Spinal cord (tissue), 9 donors: ENCODE measurements at regions not wholly inside any gene's neighbourhood (a gene's known extent, or its start where the extent isn't known, plus 50 kb on each side); places are given as distances from the start of the nearest gene placed in this dataset.

Experiments
- DNase-seq, 6 donors: peaks; one replicate each; pipeline versions ENCODE4 v3.0.0 to v3.0.0-alpha.2; 2013 to 2015; ENCODE audit warnings: low spot score in 6 of 6, low read depth in 4 of 6
- H3K27ac ChIP-seq: one replicate; pipeline ENCODE4 v1.5.1; 2013; ENCODE audit warnings: low read depth, low read length, control low read depth
- H3K27me3 ChIP-seq: one replicate; pipeline ENCODE4 v1.6.1; 2013; ENCODE audit warnings: low read length; ENCODE audit not compliant: control insufficient read depth, insufficient read depth
- H3K36me3 ChIP-seq: one replicate; pipeline ENCODE4 v1.6.1; 2013; ENCODE audit warnings: low read length; ENCODE audit not compliant: control insufficient read depth, insufficient read depth
- H3K4me1 ChIP-seq: one replicate; pipeline ENCODE4 v1.6.1; 2013; ENCODE audit warnings: low read length; ENCODE audit not compliant: control insufficient read depth, insufficient read depth
- H3K4me3 ChIP-seq: one replicate; pipeline ENCODE4 v1.5.1; 2013; ENCODE audit warnings: low read depth, low read length, control low read depth
- H3K9me3 ChIP-seq: one replicate; pipeline ENCODE4 v1.6.1; 2013; ENCODE audit warnings: low read length; ENCODE audit not compliant: control insufficient read depth, insufficient read depth
- WGBS: methylation state at CpG from one replicate; pipeline ENCODE4 v1.1.5; 2013; ENCODE audit warnings: missing lambda C conversion rate; ENCODE audit not compliant: insufficient coverage; 5-methylcytosine and 5-hydroxymethylcytosine counted together
- donor health status: healthy.

- Histone ChIP-seq H3K9me3 (no peaks in the 10 kb centered on the region), H3K4me3 (no peak overlapping the region), H3K36me3 (no peaks in the 10 kb centered on the region), H3K27me3 (peaks cover 14% of the 10 kb centered on the region), H3K4me1 (peaks cover 11% of the 10 kb centered on the region), H3K27ac (no peak overlapping the region)
- 85% methylated on average over 5 of the region's 5 CpGs for WGBS
- DNase-seq, result no peak
Measured at GRCh38 chr14:104328607-104329006, 190.2 kb downstream of the KIF26A start.

GRCh38 chr14:104329793-104330192 is 191.4 kb downstream of the KIF26A start:
- no peaks in the 10 kb centered on the region for H3K36me3 ChIP-seq
- no peak overlapping the region for H3K27ac ChIP-seq
- no peak for DNase-seq
- no CpG with 5 or more reads among the region's 1 CpG for WGBS
- H3K9me3 ChIP-seq, result no peaks in the 10 kb centered on the region
- H3K4me1 ChIP-seq, result peaks cover 19% of the 10 kb centered on the region
- peaks cover 21% of the 10 kb centered on the region for H3K27me3 ChIP-seq
- no peak overlapping the region for H3K4me3 ChIP-seq

- no peak for DNase-seq
- Histone ChIP-seq H3K4me3 (no peak overlapping the region), H3K4me1 (peaks cover 25% of the 10 kb centered on the region), H3K36me3 (no peaks in the 10 kb centered on the region), H3K27ac (no peak overlapping the region), H3K27me3 (peaks cover 26% of the 10 kb centered on the region), H3K9me3 (no peaks in the 10 kb centered on the region)
- WGBS, result 90% methylated on average over 20 of the region's 20 CpGs
Measured at GRCh38 chr14:104331871-104332605, 193.7 kb downstream of the KIF26A start.

DNA sequence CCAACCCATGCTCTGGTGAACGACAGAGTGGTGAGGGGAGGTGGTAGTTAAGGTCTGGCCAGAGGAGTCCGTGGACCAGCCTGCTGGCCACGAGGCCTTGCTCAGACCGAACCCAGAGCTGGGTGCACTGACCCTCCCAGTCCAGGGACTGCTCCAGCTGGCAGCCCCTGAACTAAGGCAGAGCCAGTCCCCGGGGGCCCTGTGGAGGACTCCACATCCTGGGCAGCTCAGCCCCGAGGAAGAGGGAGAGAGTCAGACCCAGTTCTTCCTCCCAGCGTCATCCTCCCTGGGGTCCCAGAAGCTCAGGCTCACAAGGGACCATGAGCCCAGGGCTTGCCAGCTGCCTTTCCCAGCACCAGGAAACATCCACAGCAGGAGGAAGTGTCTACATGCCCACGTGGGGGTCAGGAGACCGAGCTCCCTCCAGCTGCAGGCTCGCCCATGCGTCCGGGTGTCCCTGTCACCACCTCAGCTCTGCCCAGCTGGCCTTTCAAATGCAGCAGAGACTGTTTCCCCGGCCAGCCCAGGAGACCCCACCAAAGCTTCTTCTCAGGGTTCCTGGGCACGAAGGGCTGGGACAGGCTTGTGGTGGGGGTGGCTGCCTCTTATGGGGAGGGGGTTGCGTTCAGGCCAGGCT is 194.4 kb downstream of the KIF26A start:
- no peak overlapping the region for H3K4me3 ChIP-seq
- peaks cover 30% of the 10 kb centered on the region for H3K27me3 ChIP-seq
- H3K4me1 ChIP-seq, result peaks cover 25% of the 10 kb centered on the region
- no peak for DNase-seq
- H3K27ac ChIP-seq, result no peak overlapping the region
- H3K36me3 ChIP-seq, result no peaks in the 10 kb centered on the region
- H3K9me3 ChIP-seq, result peaks cover under 1% of the 10 kb centered on the region
- WGBS, result 76% methylated on average over 14 of the region's 15 CpGs

DNA sequence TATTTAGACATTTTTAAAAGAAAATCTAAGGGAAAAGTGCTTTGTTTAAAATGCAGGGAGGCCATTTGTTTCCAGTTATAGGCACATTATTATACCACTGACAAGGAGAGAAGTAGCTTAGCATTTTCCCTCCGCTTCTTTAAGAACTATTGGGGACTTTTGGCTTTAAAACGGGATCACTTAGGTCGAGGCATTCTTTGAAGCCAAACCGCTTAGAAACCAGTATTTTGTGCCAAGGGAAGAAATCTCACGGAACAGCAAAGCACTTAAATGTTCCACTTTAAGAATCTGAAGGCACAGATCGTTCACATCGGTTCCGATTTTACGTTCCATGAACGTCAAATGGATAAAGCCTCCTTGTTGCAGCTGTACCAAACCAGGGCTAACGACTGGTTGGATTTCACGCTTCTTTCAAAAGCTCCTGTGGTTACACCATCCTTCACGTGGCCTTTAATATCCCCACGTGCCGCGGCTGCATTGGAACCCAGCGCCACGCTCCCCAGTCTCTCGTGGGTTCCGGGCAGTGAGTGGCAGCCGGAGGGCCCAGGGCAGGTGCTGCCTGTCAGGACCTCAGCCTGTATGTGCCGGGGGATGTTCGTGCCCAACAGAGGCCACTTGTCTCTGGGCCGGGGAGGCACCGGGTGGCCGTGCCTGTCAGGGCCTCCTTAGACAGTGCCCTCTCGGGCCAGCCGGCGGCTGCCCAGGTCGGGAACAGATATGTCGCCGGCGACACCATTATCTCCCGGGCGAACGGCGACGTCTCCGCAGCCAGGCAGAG is 195.4 kb downstream of the KIF26A start:
- 21% methylated on average over 38 of the region's 39 CpGs for WGBS
- peak in 2 of 6 donors; percentile 27 to 55 for DNase-seq
- H3K4me3 ChIP-seq, result no peak overlapping the region

DNA sequence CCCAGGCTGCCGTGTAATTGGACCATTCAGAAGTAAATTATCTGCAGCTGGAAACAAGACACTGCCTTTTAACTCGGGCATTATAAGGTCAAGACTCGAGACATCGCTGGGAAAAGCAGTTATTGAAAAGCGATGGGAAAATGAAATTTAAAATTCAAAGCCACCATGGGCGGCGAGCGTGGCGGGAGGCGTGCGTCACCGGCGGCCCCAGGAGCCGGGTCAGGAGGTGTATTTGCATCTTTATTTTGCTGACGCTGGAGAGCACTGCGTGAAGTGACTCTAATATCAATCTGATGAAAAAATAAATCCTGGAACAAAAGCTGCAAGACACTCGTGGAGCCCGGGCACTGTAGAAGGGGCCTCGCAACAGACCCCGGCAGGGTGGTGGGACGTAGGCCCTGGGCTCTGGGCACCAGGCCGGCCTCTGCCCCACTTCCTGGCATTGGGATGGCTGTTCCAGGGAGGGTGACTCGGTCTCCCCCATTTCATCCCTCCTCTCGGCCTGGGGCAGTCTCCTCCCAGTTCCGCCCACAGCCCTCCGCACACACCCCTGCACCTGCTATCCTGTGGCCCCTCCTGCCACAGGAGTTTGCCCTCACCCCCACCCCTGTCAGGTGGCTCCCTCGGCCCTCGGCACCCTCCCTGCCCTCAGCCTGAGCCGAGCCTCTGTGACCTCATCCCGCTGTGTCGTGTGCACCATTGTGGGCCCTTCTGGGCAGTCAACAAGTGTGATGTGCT is 196.2 kb downstream of the KIF26A start:
- peaks cover 30% of the 10 kb centered on the region for H3K27me3 ChIP-seq
- H3K36me3 ChIP-seq, result no peaks in the 10 kb centered on the region
- peak in 1 of 6 donors; percentile 77 for DNase-seq
- no peak overlapping the region for H3K27ac ChIP-seq
- H3K4me3 ChIP-seq, result no peak overlapping the region
- 40% methylated on average over 30 of the region's 31 CpGs for WGBS
- H3K9me3 ChIP-seq, result peaks cover 6% of the 10 kb centered on the region
- H3K4me1 ChIP-seq, result peaks cover 25% of the 10 kb centered on the region

More for the DNA sequence above, 195.4 kb downstream of the KIF26A start:
- Histone ChIP-seq H3K36me3 (no peaks in the 10 kb centered on the region), H3K4me1 (peaks cover 25% of the 10 kb centered on the region), H3K27ac (no peak overlapping the region), H3K9me3 (peaks cover 6% of the 10 kb centered on the region), H3K27me3 (peaks cover 30% of the 10 kb centered on the region)

GRCh38 chr14:104335176-104335575 is 196.8 kb downstream of the KIF26A start:
- peaks cover 25% of the 10 kb centered on the region for H3K4me1 ChIP-seq
- H3K4me3 ChIP-seq, result no peak overlapping the region
- H3K36me3 ChIP-seq, result no peaks in the 10 kb centered on the region
- peaks cover 30% of the 10 kb centered on the region for H3K27me3 ChIP-seq
- WGBS, result 92% methylated on average over 2 of the region's 4 CpGs
- peaks cover 6% of the 10 kb centered on the region for H3K9me3 ChIP-seq
- DNase-seq, result no peak
- H3K27ac ChIP-seq, result no peak overlapping the region

DNA sequence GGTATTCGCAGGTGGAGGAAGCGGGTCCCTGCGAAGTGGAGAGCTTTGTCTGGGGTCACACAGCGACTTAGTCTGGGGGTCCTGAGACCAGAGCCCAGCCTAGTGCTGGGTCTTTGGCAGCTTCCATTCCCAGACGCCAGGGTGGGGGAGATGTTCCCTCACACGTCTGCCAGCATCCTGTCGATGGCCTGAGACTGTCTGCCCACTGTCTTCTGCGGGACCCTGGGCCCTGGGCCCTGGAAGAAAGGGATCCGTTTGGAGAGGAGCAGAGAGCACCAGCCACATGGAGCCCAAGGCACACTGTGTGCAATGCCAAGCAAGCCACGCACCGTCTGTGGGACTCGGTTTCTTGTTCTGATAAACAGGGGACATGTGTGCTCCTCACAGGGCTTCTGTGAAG is 197.2 kb downstream of the KIF26A start:
- 91% methylated on average over 12 of the region's 12 CpGs for WGBS
- Histone ChIP-seq H3K9me3 (peaks cover 6% of the 10 kb centered on the region), H3K36me3 (no peaks in the 10 kb centered on the region), H3K4me3 (no peak overlapping the region), H3K4me1 (peaks cover 25% of the 10 kb centered on the region), H3K27me3 (peaks cover 30% of the 10 kb centered on the region), H3K27ac (no peak overlapping the region)
- DNase-seq, result no peak

GRCh38 chr14:104337351-104337750 is 199.0 kb downstream of the KIF26A start:
- WGBS, result 100% methylated on average over 4 of the region's 4 CpGs
- Histone ChIP-seq H3K4me3 (no peak overlapping the region), H3K4me1 (peaks cover 30% of the 10 kb centered on the region), H3K36me3 (no peaks in the 10 kb centered on the region), H3K27me3 (peaks cover 25% of the 10 kb centered on the region), H3K9me3 (peaks cover 6% of the 10 kb centered on the region), H3K27ac (no peak overlapping the region)
- no peak for DNase-seq
